ENCODE measurements at regions not wholly inside any gene's neighbourhood (a gene's known extent, or its start where the extent isn't known, plus 50 kb on each side); places are given as distances from the start of the nearest gene placed in this dataset.

GRCh38 chr6:160899671-160900430 is 91.7 kb upstream of the MAP3K4 start:
- peak; percentile 62 for DNase-seq

GRCh38 chr6:160911949-160912348 is 79.6 kb upstream of the MAP3K4 start:
- no peak for DNase-seq

- DNase-seq, result no peak
Observed at GRCh38 chr6:160912411-160912810, 79.2 kb upstream of the MAP3K4 start.

DNA sequence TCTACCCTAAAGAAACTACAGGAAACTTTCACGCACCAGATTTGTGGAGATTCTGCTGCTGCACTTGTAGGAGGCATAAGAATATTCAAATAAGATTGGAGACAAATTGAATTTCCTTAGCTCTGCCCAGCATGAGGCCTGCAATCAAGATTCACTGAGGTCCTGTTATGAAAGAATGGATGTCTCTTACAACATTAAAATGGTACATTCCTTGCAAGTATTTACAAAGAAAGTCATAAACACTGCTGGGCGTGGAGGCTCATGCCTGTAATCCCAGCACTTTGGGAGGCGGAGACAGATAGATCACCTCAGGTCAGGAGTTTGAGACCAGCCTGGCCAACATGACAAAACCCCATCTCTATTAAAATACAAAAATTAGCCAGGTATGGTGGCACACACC is 74.0 kb upstream of the MAP3K4 start:
- no peak for DNase-seq

GRCh38 chr6:160919723-160920440 is 71.7 kb upstream of the MAP3K4 start:
- no peak for DNase-seq

GRCh38 chr6:160921095-160921494 is 70.5 kb upstream of the MAP3K4 start:
- no peak for DNase-seq

- peak; percentile 6 for DNase-seq
Observed at GRCh38 chr6:160926281-160927276, 65.0 kb upstream of the MAP3K4 start.

GRCh38 chr6:160927416-160927815 is 64.2 kb upstream of the MAP3K4 start:
- DNase-seq, result no peak

GRCh38 chr6:160929361-160929760 is 62.2 kb upstream of the MAP3K4 start:
- no peak for DNase-seq

DNA sequence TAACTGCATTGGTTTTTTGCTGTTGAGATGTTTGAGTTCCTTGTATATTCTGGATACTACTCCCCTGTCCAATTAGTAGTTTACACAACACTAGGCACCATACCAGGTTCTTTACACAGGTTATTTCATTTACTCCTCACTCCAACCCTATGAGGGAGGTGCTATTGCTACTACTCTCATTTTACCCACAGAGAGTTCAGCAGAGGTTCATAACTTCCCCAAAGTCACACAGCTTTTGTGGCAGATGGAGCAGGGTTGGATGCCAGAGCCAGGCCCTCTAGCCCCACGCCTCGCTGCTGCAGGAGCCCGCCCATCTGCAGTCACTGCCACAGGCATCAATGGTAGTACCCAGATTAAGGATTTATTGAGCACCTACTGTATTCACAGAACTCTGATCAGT is 61.7 kb upstream of the MAP3K4 start:
- no peak for DNase-seq

GRCh38 chr6:160930547-160931377 is 60.8 kb upstream of the MAP3K4 start:
- DNase-seq, result peak; percentile 22

DNA sequence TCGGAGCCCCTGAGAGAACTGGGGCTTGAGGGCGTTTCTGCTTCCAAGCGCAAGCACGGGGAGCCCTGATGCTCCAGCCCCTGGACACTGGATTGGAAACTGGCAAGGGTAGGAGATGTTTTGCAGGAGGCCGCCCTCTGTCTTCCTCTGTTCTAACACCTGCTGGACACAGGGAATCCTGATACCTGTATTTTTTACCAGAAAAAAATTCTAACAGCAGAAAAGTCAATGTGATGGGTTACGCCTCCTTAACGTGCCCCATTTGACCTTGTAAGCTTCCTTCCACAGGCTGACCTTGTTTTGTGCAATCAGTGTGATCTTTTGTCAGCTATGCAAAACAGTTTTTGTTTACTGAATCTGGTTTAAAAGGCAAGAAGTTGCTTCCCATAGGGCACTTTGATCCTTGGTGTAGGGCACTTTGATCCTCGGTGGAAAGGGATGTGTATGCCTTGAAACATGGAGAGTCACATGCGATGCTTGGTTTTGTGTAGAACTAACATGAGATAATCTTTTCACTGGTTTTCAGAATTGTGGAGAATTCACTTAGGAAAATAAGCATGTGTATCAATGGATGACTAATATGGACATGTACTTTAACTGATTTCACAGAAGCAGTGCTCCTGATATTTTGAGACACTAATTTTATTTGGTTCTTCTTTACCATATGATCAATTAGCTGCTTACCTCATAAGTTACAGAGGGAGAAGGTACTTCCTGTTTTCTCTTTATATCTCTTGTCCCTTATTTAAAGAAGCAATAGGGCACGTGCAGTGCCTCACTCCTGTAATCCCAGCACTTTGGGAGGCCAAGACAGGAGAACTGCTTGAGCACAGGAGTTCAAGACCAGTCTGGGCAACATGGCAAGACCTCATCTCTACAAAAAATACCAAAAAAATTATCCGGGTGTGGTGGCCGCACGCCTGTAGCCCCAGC is 59.9 kb upstream of the MAP3K4 start:
- no peak for DNase-seq

GRCh38 chr6:160933256-160933655 is 58.3 kb upstream of the MAP3K4 start:
- DNase-seq, result peak; percentile 17

DNA sequence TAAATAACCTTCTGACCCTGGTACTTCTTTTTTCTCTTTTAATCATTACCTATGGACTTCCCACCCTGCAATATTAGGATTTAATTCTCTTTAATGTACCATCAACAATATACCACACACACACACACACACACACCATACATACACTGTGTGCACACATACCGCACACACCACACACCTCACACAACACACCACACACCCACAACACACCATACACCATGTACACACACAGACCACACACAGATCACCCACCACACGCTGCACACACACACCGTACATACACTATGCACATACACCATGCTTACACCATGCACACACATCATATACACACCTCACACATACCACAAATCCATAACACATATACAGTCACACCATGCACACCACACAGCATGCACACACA is 57.4 kb upstream of the MAP3K4 start:
- no peak for DNase-seq

GRCh38 chr6:160940197-160940596 is 51.4 kb upstream of the MAP3K4 start:
- DNase-seq, result no peak

Data from NCI-H146 (cell line).